ENCODE measurements at regions not wholly inside any gene's neighbourhood (a gene's known extent, or its start where the extent isn't known, plus 50 kb on each side); places are given as distances from the start of the nearest gene placed in this dataset.

DNA sequence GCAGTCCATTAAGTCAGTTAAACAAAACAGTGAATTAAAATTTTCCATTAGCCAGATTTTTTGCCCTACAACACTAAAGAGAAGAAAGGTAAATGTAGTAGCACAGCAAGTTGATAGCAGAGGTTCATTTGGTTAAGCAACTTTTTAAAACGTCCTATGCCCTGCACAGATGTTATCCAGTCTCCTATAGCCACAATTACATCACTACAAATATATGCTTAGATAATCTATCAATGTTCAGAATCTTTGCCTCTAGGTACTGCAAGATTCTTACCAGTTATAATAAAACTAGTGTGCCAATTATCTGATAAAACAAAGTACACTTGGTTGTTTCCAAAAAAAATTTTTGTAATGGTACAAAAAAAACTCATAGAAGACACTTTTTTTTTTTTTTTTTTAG, 175.5 kb upstream of the MYO3A start:
- no peak for DNase-seq (ENCODE audit: low read depth)
- TF ChIP-seq, protein P1, sequence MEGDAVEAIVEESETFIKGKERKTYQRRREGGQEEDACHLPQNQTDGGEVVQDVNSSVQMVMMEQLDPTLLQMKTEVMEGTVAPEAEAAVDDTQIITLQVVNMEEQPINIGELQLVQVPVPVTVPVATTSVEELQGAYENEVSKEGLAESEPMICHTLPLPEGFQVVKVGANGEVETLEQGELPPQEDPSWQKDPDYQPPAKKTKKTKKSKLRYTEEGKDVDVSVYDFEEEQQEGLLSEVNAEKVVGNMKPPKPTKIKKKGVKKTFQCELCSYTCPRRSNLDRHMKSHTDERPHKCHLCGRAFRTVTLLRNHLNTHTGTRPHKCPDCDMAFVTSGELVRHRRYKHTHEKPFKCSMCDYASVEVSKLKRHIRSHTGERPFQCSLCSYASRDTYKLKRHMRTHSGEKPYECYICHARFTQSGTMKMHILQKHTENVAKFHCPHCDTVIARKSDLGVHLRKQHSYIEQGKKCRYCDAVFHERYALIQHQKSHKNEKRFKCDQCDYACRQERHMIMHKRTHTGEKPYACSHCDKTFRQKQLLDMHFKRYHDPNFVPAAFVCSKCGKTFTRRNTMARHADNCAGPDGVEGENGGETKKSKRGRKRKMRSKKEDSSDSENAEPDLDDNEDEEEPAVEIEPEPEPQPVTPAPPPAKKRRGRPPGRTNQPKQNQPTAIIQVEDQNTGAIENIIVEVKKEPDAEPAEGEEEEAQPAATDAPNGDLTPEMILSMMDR (conservative IDR thresholded peaks at IDR 0.05; ENCODE audit: low read depth, low read length) = no peak
- no peak overlapping the region for H3K4me3 ChIP-seq (ENCODE audit: low read depth, low read length)

DNA sequence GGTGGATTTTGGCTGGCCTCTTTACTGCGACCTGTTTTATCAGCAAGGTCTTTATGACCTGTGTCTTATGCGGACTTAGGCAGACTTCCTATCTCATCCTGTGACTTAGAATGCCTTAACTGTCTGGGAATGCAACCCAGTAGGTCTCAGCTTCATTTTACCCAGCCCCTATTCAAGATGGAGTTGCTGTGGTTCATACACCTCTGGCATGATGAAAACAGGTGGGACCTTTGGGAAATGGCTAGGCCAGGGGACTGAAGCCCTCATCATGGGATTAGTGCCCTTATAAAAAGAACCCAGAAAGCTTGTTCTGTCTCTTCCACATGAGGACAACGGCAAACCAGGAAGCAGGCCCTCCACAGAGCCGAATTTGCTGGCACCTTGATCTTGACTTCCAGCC, 172.1 kb upstream of the MYO3A start:
- TF ChIP-seq, protein P1 (conservative IDR thresholded peaks at IDR 0.05; ENCODE audit: low read depth, low read length) = no peak
- H3K4me3 ChIP-seq (ENCODE audit: low read depth, low read length) = no peak overlapping the region
- DNase-seq (ENCODE audit: low read depth) = no peak

DNA sequence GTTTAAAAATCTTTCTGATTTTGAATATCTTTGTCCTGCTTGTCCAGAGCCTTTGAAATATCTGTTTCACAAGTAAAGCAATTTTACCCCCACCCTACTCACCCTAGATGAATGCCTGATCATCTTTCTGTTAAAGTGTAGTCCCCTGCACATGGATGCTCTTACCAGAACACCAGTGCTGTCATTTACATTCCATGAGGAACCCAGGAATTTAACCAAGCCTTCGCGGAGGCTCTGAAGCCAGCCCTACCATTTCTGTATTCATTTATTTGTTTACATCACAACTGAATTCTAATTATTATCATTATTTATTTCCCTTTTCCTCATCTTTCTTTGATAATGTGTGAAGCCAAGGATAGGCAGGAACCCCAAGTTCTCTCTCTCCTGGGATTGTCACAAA, 167.8 kb upstream of the MYO3A start:
- H3K4me3 ChIP-seq (ENCODE audit: low read depth, low read length) = no peak overlapping the region
- no peak for DNase-seq (ENCODE audit: low read depth)
- TF ChIP-seq, protein P1 (conservative IDR thresholded peaks at IDR 0.05; ENCODE audit: low read depth, low read length) = no peak

DNA sequence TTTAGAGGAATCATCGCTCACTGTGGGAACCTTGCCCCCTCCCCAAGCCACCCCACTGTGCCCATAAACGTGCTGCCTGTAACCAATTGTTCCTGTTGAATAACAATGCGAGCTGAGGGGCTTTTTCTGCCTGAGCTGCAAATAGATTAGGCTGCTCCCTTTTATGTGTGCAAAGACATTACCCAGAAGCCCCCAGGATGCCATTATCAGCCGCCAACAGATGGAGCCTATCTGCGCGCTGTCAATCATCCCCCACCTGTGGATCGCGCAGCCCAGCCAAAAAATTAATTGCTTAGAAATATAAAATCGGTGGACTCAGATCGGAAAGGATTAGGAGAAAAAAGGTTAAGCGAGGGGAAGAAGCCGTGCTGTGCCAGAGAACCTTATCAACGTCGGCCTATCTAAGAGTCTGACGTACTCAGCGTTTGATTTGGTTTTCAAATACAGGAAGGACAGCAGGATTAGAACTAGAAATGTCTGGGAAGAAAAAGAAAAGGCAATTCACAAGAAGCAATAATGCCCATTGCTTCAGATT, 167.3 kb upstream of the MYO3A start:
- H3K4me3 ChIP-seq (ENCODE audit: low read depth, low read length) = no peak overlapping the region
- TF ChIP-seq, protein P1 (conservative IDR thresholded peaks at IDR 0.05; ENCODE audit: low read depth, low read length) = no peak
- no peak for DNase-seq (ENCODE audit: low read depth)

DNA sequence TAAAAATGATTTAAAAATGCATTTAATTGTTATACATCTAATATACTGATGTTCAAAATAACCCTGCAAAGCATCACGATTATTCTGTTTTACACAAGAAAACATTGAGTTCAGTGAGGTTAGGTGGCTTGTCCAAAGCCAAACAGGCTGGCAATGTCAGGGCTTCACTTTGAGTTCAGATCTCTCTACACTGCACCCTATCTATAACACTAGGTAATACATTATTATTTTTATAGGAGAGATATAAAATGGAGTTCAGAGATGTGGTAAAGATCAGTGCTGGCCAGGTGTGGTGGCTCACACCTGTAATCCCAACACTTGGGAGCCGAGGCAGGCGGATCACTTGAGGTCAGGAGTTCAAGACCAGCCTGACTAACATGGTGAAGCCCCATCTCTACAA, 165.9 kb upstream of the MYO3A start:
- no peak overlapping the region for H3K4me3 ChIP-seq (ENCODE audit: low read depth, low read length)
- TF ChIP-seq, protein P1 (conservative IDR thresholded peaks at IDR 0.05; ENCODE audit: low read depth, low read length) = no peak
- DNase-seq (ENCODE audit: low read depth) = no peak

DNA sequence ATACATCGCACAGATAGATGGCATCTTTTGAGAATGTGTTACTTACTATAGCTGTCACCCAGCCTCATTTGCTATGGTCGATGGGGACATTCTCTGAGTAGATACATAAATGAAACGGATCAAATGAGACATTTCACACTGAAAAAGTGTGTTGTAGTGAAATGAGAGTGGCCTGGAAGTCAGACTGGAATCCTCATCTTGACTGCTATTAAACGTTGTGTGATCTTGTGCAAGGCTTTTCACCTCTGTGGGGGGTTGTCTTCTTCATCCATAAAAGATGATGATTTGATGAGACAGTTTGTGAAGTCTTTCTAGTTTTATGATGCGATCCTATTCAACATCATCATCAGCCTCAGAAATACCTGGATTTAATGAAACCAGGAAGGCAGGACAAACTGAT, 155.4 kb upstream of the MYO3A start:
- H3K4me3 ChIP-seq (ENCODE audit: low read depth, low read length) = no peak overlapping the region
- TF ChIP-seq, protein P1 (conservative IDR thresholded peaks at IDR 0.05; ENCODE audit: low read depth, low read length) = no peak
- no peak for DNase-seq (ENCODE audit: low read depth)

DNA sequence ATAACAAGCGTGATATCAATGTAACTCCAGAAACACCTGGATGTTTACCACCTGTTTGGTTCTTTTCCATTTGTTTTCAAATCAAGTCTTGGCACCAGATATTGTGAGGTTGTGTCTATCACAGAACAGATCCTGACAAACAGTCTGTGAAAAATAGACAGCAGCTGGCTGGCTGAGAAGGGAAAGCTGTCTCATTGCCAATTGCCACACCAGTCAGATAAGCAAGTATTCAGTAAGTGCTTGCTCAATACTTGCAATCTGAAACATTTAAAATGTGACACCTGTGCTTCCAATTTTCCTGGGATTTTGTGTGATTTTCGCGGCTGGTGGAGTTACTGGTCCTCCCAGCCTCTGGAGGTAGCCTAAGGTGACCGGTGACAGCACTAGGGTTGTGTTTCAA, 147.9 kb upstream of the MYO3A start:
- no peak overlapping the region for H3K4me3 ChIP-seq (ENCODE audit: low read depth, low read length)
- DNase-seq (ENCODE audit: low read depth) = no peak
- TF ChIP-seq, protein P1 (conservative IDR thresholded peaks at IDR 0.05; ENCODE audit: low read depth, low read length) = no peak
